Mesendoderm (in vitro differentiated cells): ENCODE measurements at regions not wholly inside any gene's neighbourhood (a gene's known extent, or its start where the extent isn't known, plus 50 kb on each side); places are given as distances from the start of the nearest gene placed in this dataset.

Experiments
- DNase-seq: peaks from one replicate; pipeline ENCODE4 v3.0.0; 2013
- H2AK5ac ChIP-seq: 2 replicates; pipeline ENCODE4 v1.6.1; 2013; ENCODE audit warnings: low read length, inconsistent platforms
- H2BK120ac ChIP-seq: 2 replicates; pipeline ENCODE4 v1.6.1; 2013; ENCODE audit warnings: low read depth, mild to moderate bottlenecking, low read length, moderate library complexity, mixed read lengths
- H2BK15ac ChIP-seq: replicated peaks from 2 replicates; pipeline ENCODE4 v1.6.1; 2013; ENCODE audit warnings: low read depth, mild to moderate bottlenecking, moderate library complexity
- H2BK5ac ChIP-seq: 2 replicates; pipeline ENCODE4 v1.6.1; 2013; ENCODE audit warnings: low read length, inconsistent platforms
- H3K18ac ChIP-seq: 2 replicates; pipeline ENCODE4 v1.6.1; 2013; ENCODE audit warnings: mild to moderate bottlenecking, low read length, mixed read lengths
- H3K23ac ChIP-seq: one replicate; pipeline ENCODE4 v1.6.1; 2013; ENCODE audit warnings: low read length
- H3K27ac ChIP-seq: 2 replicates; pipeline ENCODE4 v1.5.1; 2013; ENCODE audit warnings: low read depth, mild to moderate bottlenecking, inconsistent platforms, low read length, moderate library complexity
- H3K27me3 ChIP-seq: 2 replicates; pipeline ENCODE4 v1.6.1; 2013; ENCODE audit warnings: low read length, control low read depth, mild to moderate bottlenecking, inconsistent platforms; ENCODE audit not compliant: insufficient read depth, poor library complexity
- H3K36me3 ChIP-seq: 2 replicates; pipeline ENCODE4 v1.6.1; 2013; ENCODE audit warnings: low read length, inconsistent platforms; ENCODE audit not compliant: control insufficient read depth, insufficient read depth
- H3K4ac ChIP-seq: one replicate; pipeline ENCODE4 v1.6.1; 2013; ENCODE audit warnings: low read depth, mild to moderate bottlenecking, low read length, moderate library complexity
- H3K4me1 ChIP-seq: 2 replicates; pipeline ENCODE4 v1.6.1; 2013; ENCODE audit warnings: low read depth, low read length, inconsistent platforms; ENCODE audit not compliant: control insufficient read depth
- H3K4me2 ChIP-seq: 2 replicates; pipeline ENCODE4 v1.6.1; 2013; ENCODE audit warnings: low read length
- H3K4me3 ChIP-seq: 2 replicates; pipeline ENCODE4 v1.5.1; 2013; ENCODE audit warnings: mild to moderate bottlenecking, low read length
- H3K56ac ChIP-seq: one replicate; pipeline ENCODE4 v1.6.1; 2013; ENCODE audit warnings: low read length
- H3K79me1 ChIP-seq: 2 replicates; pipeline ENCODE4 v1.6.1; 2013; ENCODE audit warnings: low read length, inconsistent platforms
- H3K79me2 ChIP-seq: 2 replicates; pipeline ENCODE4 v1.6.1; 2013; ENCODE audit warnings: mild to moderate bottlenecking, low read length; ENCODE audit not compliant: control insufficient read depth, insufficient read depth
- H3K9ac ChIP-seq: 2 replicates; pipeline ENCODE4 v1.6.1; 2013; ENCODE audit warnings: low read length, inconsistent platforms
- H4K5ac ChIP-seq: one replicate; pipeline ENCODE4 v1.6.1; 2013; ENCODE audit warnings: low read length
- H4K8ac ChIP-seq: one replicate; pipeline ENCODE4 v1.6.1; 2013; ENCODE audit warnings: low read depth, mild to moderate bottlenecking, control low read depth, low read length, moderate library complexity
- WGBS: extraction: QIAGEN DNeasy Blood & Tissue Kit; methylation state at CpG from one replicate; pipeline ENCODE4 v1.1.7; 2013; ENCODE audit warnings: low lambda C conversion rate, missing lambda C conversion rate; ENCODE audit not compliant: insufficient coverage; ENCODE audit errors: extremely low coverage; 5-methylcytosine and 5-hydroxymethylcytosine counted together

GRCh38 chr6:133609415-133610226, 279.3 kb upstream of the TCF21 start:
- Histone ChIP-seq H2BK5ac (no peak overlapping the region), H2BK120ac (no peak overlapping the region), H3K4me3 (no peak overlapping the region), H3K79me2 (no peaks in the 10 kb centered on the region), H2BK15ac (no peak overlapping the region), H3K27ac (no peak overlapping the region), H3K27me3 (no peaks in the 10 kb centered on the region), H3K79me1 (no peaks in the 10 kb centered on the region), H3K36me3 (no peaks in the 10 kb centered on the region), H4K8ac (no peak overlapping the region), H4K5ac (no peak overlapping the region), H3K4me2 (no peak overlapping the region), H3K4me1 (no peaks in the 10 kb centered on the region), H3K23ac (no peak overlapping the region), H3K9ac (no peak overlapping the region), H3K56ac (no peak overlapping the region), H2AK5ac (no peak overlapping the region), H3K4ac (no peak overlapping the region), H3K18ac (no peak overlapping the region)
- WGBS: no CpG with 5 or more reads among the region's 2 CpGs
- no peak for DNase-seq

DNA sequence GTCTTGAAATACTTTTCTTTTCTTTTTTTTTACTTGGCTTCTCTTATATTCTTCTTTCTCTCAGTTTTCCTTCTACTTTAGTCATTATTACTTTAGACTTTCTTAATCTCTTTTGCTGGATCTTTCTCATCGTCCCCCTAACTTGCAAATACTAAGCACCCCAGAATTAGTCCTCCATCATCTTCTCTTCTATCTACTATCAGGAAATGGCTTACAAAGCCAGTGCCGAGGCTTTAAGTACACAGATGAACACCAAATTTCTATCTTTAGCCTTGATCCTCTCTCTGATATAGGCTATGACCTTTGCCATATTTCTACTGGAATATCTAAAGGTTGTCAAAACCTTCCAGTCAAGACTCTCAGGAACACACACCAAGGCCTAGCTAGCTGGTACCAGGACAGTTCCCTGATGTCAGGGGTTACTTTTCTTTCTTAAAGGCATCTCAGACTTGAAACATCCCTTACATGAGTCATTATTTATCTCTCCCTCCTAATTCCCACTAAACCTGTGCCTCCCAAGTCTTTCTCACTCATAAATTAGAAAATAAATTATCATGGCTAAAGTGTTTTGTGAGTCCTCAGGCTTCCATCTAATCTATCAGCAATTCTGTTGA, 278.6 kb upstream of the TCF21 start:
- Histone ChIP-seq H3K23ac (no peak overlapping the region), H3K27me3 (no peaks in the 10 kb centered on the region), H3K27ac (no peak overlapping the region), H2BK15ac (no peak overlapping the region), H4K5ac (no peak overlapping the region), H3K4me2 (no peak overlapping the region), H3K4me3 (no peak overlapping the region), H3K56ac (no peak overlapping the region), H2BK5ac (no peak overlapping the region), H3K18ac (no peak overlapping the region), H4K8ac (no peak overlapping the region), H2AK5ac (no peak overlapping the region), H3K4me1 (no peaks in the 10 kb centered on the region), H2BK120ac (no peak overlapping the region), H3K79me1 (no peaks in the 10 kb centered on the region), H3K9ac (no peak overlapping the region), H3K4ac (no peak overlapping the region), H3K36me3 (no peaks in the 10 kb centered on the region), H3K79me2 (no peaks in the 10 kb centered on the region)
- WGBS: no CpG with 5 or more reads among the region's 2 CpGs
- no peak for DNase-seq

DNA sequence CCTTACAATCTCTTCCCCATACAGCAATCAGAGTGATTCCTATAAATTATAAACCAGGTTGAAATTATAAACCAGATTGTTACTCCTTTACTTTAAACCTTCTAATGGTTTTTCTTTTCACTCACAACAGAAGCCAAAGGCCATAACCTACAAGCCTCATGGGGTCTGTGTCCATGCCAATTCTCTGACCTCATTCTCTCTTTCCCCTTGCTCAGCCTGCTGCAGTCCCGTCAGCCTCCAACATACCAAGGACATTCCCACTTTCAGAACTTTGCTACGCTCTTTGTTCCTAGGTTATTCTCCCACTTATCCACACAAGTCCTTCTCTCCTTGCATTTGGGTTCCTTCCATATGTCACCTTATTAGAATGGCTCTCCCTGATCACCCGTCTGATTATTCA, 277.9 kb upstream of the TCF21 start:
- no peak overlapping the region for H3K23ac ChIP-seq
- H4K5ac ChIP-seq: no peak overlapping the region
- no peak overlapping the region for H2AK5ac ChIP-seq
- H3K79me1 ChIP-seq: no peaks in the 10 kb centered on the region
- H3K18ac ChIP-seq: no peak overlapping the region
- no peaks in the 10 kb centered on the region for H3K4me1 ChIP-seq
- H3K4ac ChIP-seq: no peak overlapping the region
- no peak overlapping the region for H3K56ac ChIP-seq
- H3K36me3 ChIP-seq: no peaks in the 10 kb centered on the region
- H3K4me2 ChIP-seq: no peak overlapping the region
- no peak overlapping the region for H3K9ac ChIP-seq
- H2BK15ac ChIP-seq: no peak overlapping the region
- H3K4me3 ChIP-seq: no peak overlapping the region
- H3K27ac ChIP-seq: no peak overlapping the region
- WGBS: no CpG with 5 or more reads among the region's 3 CpGs
- no peak overlapping the region for H4K8ac ChIP-seq
- no peak overlapping the region for H2BK120ac ChIP-seq
- H3K79me2 ChIP-seq: no peaks in the 10 kb centered on the region
- no peak overlapping the region for H2BK5ac ChIP-seq
- no peak for DNase-seq
- H3K27me3 ChIP-seq: no peaks in the 10 kb centered on the region

GRCh38 chr6:133612459-133612858, 276.5 kb upstream of the TCF21 start:
- no peak overlapping the region for H2BK5ac ChIP-seq
- H3K79me1 ChIP-seq: no peaks in the 10 kb centered on the region
- no peak overlapping the region for H2BK120ac ChIP-seq
- no peaks in the 10 kb centered on the region for H3K4me1 ChIP-seq
- H3K9ac ChIP-seq: no peak overlapping the region
- no peak overlapping the region for H2AK5ac ChIP-seq
- no peak overlapping the region for H4K8ac ChIP-seq
- no peak overlapping the region for H3K4ac ChIP-seq
- H3K27ac ChIP-seq: no peak overlapping the region
- H3K27me3 ChIP-seq: no peaks in the 10 kb centered on the region
- no peaks in the 10 kb centered on the region for H3K36me3 ChIP-seq
- no peak overlapping the region for H3K23ac ChIP-seq
- H3K56ac ChIP-seq: no peak overlapping the region
- H3K4me2 ChIP-seq: no peak overlapping the region
- H3K18ac ChIP-seq: no peak overlapping the region
- H4K5ac ChIP-seq: no peak overlapping the region
- peak; percentile 66 for DNase-seq
- H2BK15ac ChIP-seq: no peak overlapping the region
- H3K79me2 ChIP-seq: no peaks in the 10 kb centered on the region
- no peak overlapping the region for H3K4me3 ChIP-seq

- Histone ChIP-seq H3K18ac (no peak overlapping the region), H3K4me1 (no peaks in the 10 kb centered on the region), H4K5ac (no peak overlapping the region), H2AK5ac (no peak overlapping the region), H2BK5ac (no peak overlapping the region), H3K27ac (no peak overlapping the region), H3K4ac (no peak overlapping the region), H2BK15ac (no peak overlapping the region), H3K56ac (no peak overlapping the region), H3K27me3 (no peaks in the 10 kb centered on the region), H3K9ac (no peak overlapping the region), H3K36me3 (no peaks in the 10 kb centered on the region), H3K79me2 (no peaks in the 10 kb centered on the region), H3K4me2 (no peak overlapping the region), H3K79me1 (no peaks in the 10 kb centered on the region), H2BK120ac (no peak overlapping the region), H3K23ac (no peak overlapping the region), H3K4me3 (no peak overlapping the region), H4K8ac (no peak overlapping the region)
- no CpG with 5 or more reads among the region's 3 CpGs for WGBS
- no peak for DNase-seq
These were observed 275.7 kb upstream of the TCF21 start for GRCh38 chr6:133613211-133613610.

GRCh38 chr6:133621751-133622150, 267.2 kb upstream of the TCF21 start:
- Histone ChIP-seq H3K9ac (no peak overlapping the region), H3K36me3 (no peaks in the 10 kb centered on the region), H3K79me1 (no peaks in the 10 kb centered on the region), H4K8ac (no peak overlapping the region), H3K27ac (no peak overlapping the region), H3K23ac (no peak overlapping the region), H2BK120ac (no peak overlapping the region), H4K5ac (no peak overlapping the region), H3K18ac (no peak overlapping the region), H2BK15ac (no peak overlapping the region), H2AK5ac (no peak overlapping the region), H3K56ac (no peak overlapping the region), H3K4ac (no peak overlapping the region), H3K4me1 (no peaks in the 10 kb centered on the region), H3K4me3 (no peak overlapping the region), H3K79me2 (no peaks in the 10 kb centered on the region), H3K27me3 (no peaks in the 10 kb centered on the region), H2BK5ac (no peak overlapping the region), H3K4me2 (no peak overlapping the region)
- DNase-seq: no peak
